GM21447 (cell line): ENCODE measurements at regions not wholly inside any gene's neighbourhood (a gene's known extent, or its start where the extent isn't known, plus 50 kb on each side); places are given as distances from the start of the nearest gene placed in this dataset.
"Not testable (repeated sequence)": the region's sequence is repeated elsewhere in the genome, so short reads cannot be mapped to it uniquely, and the experiment has no call there.

Experiments used
- ATAC-seq: cut with Tn5 transposase; IDR thresholded peaks from one replicate; pipeline ENCODE4 v1.9.1; 2021; ENCODE audit not compliant: unreplicated experiment

- ATAC-seq, result not testable (repeated sequence)
These were observed 261.0 kb downstream of the ETV1 start for GRCh38 chr7:13728430-13728829.

GRCh38 chr7:13731643-13732042 lies 257.8 kb downstream of the ETV1 start:
- no peak for ATAC-seq

DNA sequence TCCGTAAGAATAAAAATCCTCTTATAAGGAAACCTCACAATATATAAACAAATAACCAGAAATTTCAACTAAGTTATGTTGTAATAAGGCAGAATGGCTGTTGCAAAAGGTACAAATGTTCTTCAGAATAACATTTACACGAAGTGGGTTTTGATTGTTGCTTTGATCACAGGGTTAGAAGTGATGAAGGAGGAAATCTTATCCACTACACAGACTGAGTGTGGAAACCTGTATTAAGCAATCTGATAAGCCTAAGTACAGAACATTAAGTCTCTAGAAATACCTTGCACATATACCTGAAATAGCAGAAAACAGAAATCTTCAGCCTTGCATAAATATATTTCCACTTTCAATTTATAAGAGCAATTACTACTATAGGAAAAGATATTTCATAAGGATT lies 251.9 kb downstream of the ETV1 start:
- ATAC-seq, result no peak

- ATAC-seq, result no peak
These were observed 247.3 kb downstream of the ETV1 start for GRCh38 chr7:13742126-13742525.

- no peak for ATAC-seq
These were observed 246.7 kb downstream of the ETV1 start for GRCh38 chr7:13742811-13743210.

DNA sequence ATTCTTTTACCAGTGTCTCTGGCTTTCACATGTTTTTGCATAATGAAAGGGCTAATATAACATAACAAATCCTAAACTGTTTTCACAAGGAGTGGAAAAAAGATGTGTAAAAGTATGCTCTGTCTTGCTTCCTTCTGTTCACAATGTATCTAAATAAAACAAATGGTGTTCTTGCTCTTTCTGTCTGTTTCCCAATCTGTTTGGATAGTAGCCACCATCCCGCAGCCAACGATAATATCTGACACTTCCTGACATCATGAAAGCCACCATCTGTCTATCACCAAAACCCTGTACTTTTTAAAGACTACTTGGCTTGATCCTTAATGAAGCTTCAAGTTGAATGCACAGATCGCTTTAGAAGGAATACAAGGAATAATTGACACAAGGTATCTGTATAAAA lies 246.2 kb downstream of the ETV1 start:
- no peak for ATAC-seq

- ATAC-seq, result no peak
These were observed 243.9 kb downstream of the ETV1 start for GRCh38 chr7:13745530-13745929.

GRCh38 chr7:13748998-13749397 lies 240.5 kb downstream of the ETV1 start:
- ATAC-seq, result no peak

- no peak for ATAC-seq
These were observed 239.8 kb downstream of the ETV1 start for GRCh38 chr7:13749636-13750035.

- ATAC-seq, result no peak
These were observed 237.7 kb downstream of the ETV1 start for GRCh38 chr7:13751766-13752165.

- no peak for ATAC-seq
These were observed 231.6 kb downstream of the ETV1 start for GRCh38 chr7:13757841-13758240.

DNA sequence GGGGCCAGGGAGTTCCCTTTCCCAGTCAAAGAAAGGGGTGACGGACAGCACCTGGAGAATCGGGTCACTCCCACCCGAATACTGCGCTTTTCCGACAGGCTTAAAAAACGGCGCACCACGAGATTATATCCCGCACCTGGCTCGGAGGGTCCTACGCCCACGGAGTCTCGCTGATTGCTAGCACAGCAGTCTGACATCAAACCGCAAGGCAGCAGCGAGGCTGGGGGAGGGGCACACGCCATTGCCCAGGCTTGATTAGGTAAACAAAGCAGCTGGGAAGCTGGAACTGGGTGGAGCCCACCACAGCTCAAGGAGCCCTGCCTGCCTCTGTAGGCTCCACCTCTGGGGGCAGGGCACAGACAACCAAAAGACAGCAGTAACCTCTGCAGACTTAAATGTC lies 223.6 kb downstream of the ETV1 start:
- not testable (repeated sequence) for ATAC-seq

GRCh38 chr7:13770305-13770704 lies 219.2 kb downstream of the ETV1 start:
- no peak for ATAC-seq

GRCh38 chr7:13774976-13775375 lies 214.5 kb downstream of the ETV1 start:
- ATAC-seq, result no peak

DNA sequence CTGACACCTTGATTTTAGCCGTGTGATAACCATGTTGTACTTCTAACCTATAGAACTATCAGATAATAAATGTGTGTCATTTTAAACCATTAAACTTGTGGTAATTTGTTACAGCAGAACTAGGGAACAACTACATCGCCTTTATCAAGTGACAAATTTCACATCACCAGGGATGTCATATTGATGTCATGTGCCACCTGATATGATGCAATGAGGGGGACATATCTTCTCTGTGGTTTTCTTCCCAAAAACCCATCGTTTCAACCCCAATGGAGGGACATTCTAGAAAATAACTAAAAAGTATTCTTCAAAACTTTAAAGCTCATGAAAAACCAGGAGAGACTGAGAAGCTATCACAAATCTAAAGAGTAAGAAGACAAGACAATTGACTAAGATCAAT lies 212.2 kb downstream of the ETV1 start:
- no peak for ATAC-seq

DNA sequence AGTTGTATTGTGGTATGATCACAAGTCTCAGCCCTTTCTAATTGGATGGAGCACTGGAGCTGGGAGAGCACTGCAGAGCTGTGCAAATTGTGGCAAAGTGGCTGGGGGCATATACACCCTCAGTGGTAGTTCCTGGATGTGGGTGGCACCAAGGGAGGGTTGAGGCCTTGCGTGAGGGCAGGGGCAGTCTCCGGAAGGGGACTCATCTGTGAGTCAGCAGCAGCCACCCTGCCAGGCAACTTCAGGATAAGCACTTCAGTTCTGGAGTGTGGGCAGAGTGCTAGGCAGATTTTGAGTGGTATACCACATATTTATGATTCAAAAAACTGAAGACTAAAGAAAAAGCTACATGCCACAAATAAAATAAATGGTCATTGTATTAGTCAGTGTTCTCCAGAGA lies 210.5 kb downstream of the ETV1 start:
- no peak for ATAC-seq

DNA sequence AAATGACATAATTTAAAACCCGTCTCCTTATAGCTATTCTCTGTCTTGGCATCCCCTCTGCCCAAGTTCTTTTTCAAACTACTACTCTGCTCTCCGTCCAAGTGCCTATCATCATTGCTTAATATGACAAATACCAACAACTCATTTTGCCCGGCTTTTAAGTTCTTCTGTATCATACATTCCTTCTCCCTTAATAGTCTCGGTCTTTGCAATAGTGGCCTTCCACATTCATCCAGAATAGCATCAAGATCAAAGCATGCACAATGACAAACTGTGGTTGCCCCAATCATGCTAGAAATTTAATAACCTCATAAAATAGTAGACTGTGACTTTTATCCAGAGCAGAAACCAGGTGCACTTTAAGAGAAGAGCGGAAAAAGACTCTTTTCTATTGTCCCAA lies 198.9 kb downstream of the ETV1 start:
- ATAC-seq, result no peak

DNA sequence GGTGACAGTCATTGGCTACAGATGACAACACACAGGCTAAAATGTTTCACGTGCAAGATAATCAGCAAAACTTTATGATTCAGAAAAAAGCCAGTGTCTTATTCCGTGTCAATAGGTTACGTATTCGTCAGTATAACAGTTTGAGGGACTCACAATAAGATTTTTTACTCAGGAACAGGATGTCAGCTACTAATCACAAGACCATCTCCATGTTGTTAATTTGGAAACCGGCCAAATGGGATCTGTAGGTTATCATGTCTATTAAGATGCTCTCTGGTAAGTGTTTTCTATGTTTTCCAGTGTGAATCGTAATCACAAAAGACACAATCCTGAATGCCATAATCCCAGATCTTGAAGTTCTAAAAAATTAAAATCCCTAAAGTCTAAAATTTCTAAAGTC lies 197.3 kb downstream of the ETV1 start:
- ATAC-seq, result no peak

DNA sequence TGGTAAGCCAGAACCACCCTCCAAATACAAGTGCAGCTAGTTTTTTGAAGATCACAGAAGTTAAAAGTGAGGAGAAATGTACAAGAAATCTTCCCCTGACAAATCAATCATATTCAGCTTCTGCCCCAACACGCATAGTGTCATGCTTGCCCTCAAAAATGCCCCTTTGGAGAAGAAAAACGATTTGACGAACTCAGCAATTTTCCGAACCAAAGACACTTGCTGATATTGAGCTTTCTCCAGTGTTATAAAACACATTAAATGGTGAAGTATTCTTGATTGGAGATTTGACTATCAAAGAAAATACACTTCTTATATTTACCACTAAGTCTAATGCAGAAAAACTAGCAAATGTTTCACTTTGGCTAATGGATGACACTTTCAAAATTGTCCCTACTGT lies 195.5 kb downstream of the ETV1 start:
- no peak for ATAC-seq

DNA sequence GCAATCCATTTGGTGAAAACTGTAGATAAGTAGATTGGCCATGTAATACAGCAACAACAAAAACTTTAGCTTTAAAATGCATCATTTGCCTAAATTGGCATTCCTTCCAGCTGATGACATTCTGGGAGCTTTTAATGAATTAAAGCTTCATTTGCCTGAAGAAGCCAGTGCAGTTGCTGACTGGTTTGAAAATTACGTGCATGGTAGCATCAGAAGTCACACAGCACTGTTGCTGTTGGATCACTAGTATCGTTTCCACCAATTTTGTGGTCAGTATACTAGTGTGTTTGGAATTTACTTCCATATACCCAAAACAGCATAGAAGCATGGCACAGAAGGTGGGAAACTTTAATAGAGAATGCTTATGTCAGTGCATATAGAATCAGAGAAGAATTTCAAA lies 194.9 kb downstream of the ETV1 start:
- ATAC-seq, result no peak

- no peak for ATAC-seq
These were observed 191.9 kb downstream of the ETV1 start for GRCh38 chr7:13797545-13797944.

GRCh38 chr7:13800694-13801448 lies 188.6 kb downstream of the ETV1 start:
- no peak for ATAC-seq

- ATAC-seq, result no peak
These were observed 187.8 kb downstream of the ETV1 start for GRCh38 chr7:13801669-13802068.
